ENCODE measurements at regions not wholly inside any gene's neighbourhood (a gene's known extent, or its start where the extent isn't known, plus 50 kb on each side); places are given as distances from the start of the nearest gene placed in this dataset.

DNA sequence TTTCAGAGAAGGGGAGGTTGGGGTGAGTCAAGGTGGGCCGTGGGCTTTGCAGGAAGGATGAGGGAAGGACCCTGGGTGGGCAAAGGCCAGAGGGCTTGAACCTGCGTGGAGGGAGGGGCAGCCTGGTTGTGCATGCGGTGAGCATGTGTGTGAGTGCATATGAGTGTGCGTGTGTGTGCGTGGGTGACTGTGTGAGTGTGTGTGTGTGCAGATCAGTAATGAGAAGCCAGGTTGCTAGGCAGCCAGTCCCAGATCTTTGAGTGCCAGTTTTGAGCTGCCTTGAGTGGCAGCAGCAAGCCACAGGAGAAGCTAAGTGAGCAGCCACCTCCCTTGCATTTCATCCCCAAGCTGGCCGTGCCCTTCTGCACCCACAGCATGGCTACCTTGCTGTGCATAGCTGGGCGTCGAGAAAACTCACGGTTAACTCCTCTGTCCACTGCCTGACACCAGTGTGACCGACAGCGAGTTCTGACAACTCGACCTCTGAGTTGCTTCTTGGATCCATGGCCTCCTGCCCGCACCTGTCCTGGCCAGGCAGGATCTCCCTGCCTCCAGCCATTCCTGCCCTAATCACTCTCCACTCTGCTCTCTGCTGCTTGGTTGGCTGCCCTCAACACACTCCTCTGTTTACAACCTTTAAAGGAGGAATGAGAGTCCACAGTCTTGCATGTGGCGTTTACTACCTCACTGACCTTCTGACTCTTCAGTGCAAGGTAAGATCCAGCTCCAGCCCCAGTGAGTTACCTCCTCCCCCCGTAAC lies 775.4 kb downstream of the TYW1 start:
- no peak for DNase-seq
- H3K4me3 ChIP-seq (ENCODE audit: low read depth, low read length), result no peak overlapping the region
- no peak for TF ChIP-seq CTCF (IDR thresholded peaks at IDR 0.05; ENCODE audit: low read depth, low read length)
- H3K9me3 ChIP-seq (ENCODE audit: severe bottlenecking), result no peaks in the 10 kb centered on the region
- H3K27ac ChIP-seq, result no peak overlapping the region
- H3K27me3 ChIP-seq (ENCODE audit: insufficient read depth, low read depth, severe bottlenecking), result no peaks in the 10 kb centered on the region
- no peaks in the 10 kb centered on the region for H3K36me3 ChIP-seq

GRCh38 chr7:67773081-67773480 lies 776.4 kb downstream of the TYW1 start:
- Histone ChIP-seq H3K27me3 (ENCODE audit: insufficient read depth, low read depth, severe bottlenecking) (no peaks in the 10 kb centered on the region), H3K36me3 (no peaks in the 10 kb centered on the region), H3K4me3 (ENCODE audit: low read depth, low read length) (no peak overlapping the region), H3K9me3 (ENCODE audit: severe bottlenecking) (no peaks in the 10 kb centered on the region), H3K27ac (no peak overlapping the region)
- TF ChIP-seq CTCF (IDR thresholded peaks at IDR 0.05; ENCODE audit: low read depth, low read length), result no peak
- DNase-seq, result no peak

DNA sequence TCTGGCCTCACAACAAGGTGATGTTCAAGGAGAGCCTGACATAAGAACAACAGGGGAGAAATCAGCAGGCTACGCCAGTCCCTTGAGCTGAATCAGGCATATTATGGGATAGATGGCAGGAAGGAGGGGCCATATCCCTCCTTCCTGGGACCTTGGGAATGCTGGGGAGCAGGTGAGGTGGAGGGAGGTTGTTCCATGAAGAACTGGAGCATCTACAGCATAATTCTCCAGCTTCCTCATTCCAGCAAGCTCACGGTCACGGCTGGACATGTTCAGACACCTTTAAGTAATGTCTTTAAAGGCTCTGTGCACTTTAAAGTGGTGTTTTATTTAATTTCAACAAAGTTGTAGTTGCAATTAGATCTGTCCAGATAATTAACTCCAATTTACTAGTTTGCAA lies 780.5 kb downstream of the TYW1 start:
- Histone ChIP-seq H3K4me3 (ENCODE audit: low read depth, low read length) (no peak overlapping the region), H3K36me3 (no peaks in the 10 kb centered on the region), H3K27me3 (ENCODE audit: insufficient read depth, low read depth, severe bottlenecking) (no peaks in the 10 kb centered on the region), H3K27ac (no peak overlapping the region), H3K9me3 (ENCODE audit: severe bottlenecking) (no peaks in the 10 kb centered on the region)
- no peak for TF ChIP-seq CTCF (IDR thresholded peaks at IDR 0.05; ENCODE audit: low read depth, low read length)
- DNase-seq, result no peak

DNA sequence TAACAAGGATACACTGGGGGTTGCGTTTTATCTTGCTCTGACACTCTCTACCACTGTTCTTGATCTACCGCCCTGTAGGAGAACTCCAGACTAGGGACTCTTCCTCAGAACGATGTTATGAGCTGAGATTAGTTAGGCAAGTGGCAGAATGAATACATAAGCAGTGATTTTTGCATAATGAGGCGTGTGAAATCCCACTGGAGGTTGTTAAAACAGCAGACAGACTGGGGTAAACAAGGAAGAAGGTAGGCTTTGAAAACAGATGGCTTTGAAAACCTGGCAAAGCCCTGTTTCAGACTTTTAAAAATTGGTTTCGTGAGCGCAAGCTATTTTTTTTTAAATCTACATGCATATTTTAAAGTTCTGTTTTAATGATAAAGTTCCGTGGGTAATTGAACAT lies 785.2 kb downstream of the TYW1 start:
- no peak overlapping the region for H3K4me3 ChIP-seq (ENCODE audit: low read depth, low read length)
- H3K27me3 ChIP-seq (ENCODE audit: insufficient read depth, low read depth, severe bottlenecking), result no peaks in the 10 kb centered on the region
- DNase-seq, result no peak
- H3K36me3 ChIP-seq, result no peaks in the 10 kb centered on the region
- no peak for TF ChIP-seq CTCF (IDR thresholded peaks at IDR 0.05; ENCODE audit: low read depth, low read length)
- H3K27ac ChIP-seq, result no peak overlapping the region
- no peaks in the 10 kb centered on the region for H3K9me3 ChIP-seq (ENCODE audit: severe bottlenecking)

GRCh38 chr7:67786021-67786420 lies 789.4 kb downstream of the TYW1 start:
- Histone ChIP-seq H3K4me3 (ENCODE audit: low read depth, low read length) (no peak overlapping the region), H3K27ac (no peak overlapping the region), H3K36me3 (no peaks in the 10 kb centered on the region), H3K9me3 (ENCODE audit: severe bottlenecking) (no peaks in the 10 kb centered on the region), H3K27me3 (ENCODE audit: insufficient read depth, low read depth, severe bottlenecking) (peaks cover 27% of the 10 kb centered on the region)
- no peak for TF ChIP-seq CTCF (IDR thresholded peaks at IDR 0.05; ENCODE audit: low read depth, low read length)
- DNase-seq, result peak; percentile 73

GRCh38 chr7:67788669-67789068 lies 792.0 kb downstream of the TYW1 start:
- TF ChIP-seq CTCF (IDR thresholded peaks at IDR 0.05; ENCODE audit: low read depth, low read length), result peak; percentile 72
- Histone ChIP-seq H3K4me3 (ENCODE audit: low read depth, low read length) (no peak overlapping the region), H3K27ac (no peak overlapping the region), H3K36me3 (no peaks in the 10 kb centered on the region), H3K27me3 (ENCODE audit: insufficient read depth, low read depth, severe bottlenecking) (peaks cover 43% of the 10 kb centered on the region), H3K9me3 (ENCODE audit: severe bottlenecking) (no peaks in the 10 kb centered on the region)
- DNase-seq, result peak; percentile 46
